ENCODE measurements at regions not wholly inside any gene's neighbourhood (a gene's known extent, or its start where the extent isn't known, plus 50 kb on each side); places are given as distances from the start of the nearest gene placed in this dataset.

DNA sequence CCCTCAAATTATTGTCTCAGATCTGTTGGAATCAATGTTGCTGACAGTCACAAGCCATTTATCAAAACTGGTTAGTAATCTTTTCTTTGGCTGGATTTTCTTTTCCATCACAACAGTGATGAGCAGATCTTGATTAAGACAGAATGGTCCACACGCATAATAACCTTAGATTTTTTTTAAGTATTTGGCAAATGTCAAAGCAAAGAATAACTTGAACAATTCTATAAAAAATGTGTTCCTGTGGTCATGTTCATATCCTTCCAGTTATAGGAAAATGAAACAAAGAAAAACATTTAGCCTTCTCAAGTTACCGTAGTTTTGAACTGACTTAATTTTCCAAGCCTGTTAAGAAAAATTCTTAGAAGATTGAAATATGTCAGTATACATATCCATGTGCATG, 659.9 kb upstream of the ID2 start:
- DNase-seq = no peak

DNA sequence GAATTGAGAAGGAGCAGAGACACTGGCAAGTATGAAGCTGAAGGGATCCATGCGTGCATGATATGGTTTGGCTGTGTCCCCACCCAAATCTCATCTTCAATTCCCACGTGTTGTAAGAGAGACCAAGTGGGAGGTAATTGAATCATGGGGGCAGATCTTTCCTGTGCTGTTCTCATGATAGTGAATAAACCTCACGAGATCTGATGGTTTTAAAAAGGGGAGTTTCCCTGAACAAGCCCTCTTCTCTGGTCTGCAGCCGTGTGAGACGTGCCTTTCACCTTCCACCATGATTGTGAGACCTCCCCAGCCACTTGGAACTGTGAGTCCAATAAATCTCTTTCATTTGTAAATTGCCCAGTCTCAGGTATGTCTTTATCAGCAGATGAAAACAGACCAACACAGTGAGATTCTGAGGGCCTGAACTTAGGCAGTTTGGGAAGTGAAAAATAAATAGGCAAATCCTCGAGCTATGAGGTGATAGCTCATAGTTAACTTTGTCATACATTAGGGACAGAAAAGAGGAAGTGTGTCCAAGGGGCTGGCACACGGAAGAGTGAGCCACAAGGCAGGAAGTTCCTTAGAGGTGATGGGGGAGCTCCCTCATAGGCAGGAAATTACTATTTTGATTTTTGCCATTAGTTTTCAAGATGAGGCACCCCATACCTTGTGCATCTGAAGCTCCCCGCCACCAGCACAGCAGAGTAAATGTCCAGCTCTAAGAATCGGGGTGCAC, 658.8 kb upstream of the ID2 start:
- DNase-seq = no peak

DNA sequence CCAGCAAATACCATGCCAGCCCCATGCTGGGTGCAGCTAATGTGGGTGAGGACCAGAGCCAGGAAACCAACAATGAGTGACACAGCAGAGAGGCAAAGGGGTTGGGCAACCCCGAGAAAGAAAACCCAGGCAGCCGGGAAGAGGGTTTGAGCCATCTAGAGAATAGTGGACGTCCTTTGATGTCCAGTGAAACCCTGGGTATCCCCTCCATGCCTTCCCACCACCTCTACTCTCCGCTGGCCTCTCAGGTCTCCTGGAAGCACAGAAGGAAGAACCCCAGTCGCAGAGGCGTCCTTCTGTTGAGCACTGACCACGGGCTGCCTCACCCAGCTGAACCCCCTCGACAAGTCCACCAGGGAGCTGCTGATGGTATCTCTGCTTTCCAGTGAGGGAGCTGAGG, 657.4 kb upstream of the ID2 start:
- DNase-seq = no peak

DNA sequence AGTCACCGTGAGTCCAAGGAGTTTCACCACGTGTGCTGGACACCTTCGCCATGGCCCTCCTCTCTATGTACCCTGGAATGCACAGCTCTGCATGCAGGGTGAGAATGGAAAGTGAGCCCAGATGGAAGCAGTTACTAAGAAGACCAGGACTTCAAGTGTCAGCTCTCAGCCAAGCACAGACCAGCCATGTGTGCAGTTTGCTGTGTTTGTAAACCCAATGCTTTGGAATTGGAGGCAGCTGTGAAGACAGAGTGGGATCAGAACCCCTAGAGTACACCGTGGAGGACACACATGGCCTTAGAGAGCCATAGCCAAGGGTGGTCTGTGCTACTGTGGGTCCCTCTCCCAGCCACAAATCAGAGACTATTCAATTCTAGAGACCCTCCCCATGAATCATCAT, 655.5 kb upstream of the ID2 start:
- DNase-seq = no peak

DNA sequence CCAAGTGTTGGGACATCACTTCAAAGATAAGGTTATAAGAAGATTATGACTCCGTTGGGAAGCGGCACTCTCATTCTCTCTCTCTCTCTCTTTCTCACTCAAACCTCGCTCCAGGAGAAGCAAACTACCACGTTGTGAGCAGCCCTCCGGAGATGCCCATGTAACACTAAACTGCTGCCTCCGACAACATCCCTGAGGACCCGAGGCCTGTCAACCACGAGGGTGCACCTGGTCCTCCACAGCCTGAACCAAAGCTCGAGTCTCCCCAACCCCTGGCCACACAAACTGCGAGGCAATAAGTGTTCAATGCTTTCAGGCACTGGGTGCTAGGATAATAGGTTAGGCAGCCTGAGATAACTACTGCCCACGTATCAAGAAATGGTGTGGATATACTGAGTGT, 654.5 kb upstream of the ID2 start:
- no peak for DNase-seq

DNA sequence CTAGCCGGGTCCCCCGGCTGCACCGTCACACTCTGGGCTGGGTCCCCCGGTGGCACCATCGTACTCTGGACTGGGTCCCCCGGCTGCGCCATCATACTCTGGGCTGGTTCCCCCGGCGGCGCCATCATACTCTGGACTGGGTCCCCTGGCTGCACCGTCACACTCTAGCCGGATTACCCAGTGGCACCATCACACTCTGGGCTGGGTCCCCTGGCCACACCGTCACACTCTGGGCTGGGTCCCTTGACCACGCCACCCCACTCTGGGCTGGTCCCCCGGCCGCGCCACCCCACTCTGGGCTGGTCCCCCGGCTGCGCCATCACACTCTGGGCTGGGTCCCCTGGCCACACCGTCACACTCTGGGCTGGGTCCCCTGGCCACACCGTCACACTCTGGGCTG, 653.8 kb upstream of the ID2 start:
- no peak for DNase-seq

DNA sequence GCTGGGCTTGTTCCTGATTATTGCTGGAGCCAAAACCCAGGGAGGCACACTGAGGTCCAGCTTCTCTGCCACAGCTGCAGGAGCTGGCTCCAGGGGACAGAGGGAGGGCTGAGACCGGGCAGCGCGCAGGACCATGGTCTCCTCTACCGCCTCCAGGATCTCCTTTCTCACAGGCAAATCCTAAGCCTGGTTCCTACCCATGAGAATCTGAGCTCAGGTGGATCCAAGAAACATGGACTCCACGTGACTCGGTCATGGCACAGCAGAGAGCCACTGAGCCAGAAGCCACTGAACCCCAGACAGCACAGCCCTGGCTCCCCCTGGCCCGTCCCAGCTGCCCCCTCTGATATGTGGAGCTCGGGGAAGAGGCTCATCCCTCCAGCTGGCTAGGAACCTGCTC, 653.4 kb upstream of the ID2 start:
- no peak for DNase-seq

DNA sequence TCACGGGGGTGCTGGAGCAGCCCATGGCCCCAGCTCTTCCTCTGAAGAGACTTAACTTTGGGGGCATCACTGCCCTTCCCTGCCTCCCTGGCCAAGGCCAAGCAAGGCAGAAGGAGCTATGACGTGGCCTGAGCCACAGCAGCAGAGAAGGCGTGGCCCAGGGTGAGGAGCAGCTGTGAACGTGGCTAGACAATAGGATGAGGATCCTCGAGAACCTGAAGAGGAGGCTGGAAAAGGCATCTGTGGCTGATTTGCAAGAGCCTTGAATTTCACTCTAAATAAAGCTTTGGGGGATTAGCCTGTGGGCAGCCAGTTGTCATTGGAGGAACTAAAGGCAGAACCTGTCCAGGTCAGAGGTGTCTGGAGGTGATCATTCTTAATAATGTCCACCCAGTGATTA, 652.9 kb upstream of the ID2 start:
- DNase-seq = no peak

DNA sequence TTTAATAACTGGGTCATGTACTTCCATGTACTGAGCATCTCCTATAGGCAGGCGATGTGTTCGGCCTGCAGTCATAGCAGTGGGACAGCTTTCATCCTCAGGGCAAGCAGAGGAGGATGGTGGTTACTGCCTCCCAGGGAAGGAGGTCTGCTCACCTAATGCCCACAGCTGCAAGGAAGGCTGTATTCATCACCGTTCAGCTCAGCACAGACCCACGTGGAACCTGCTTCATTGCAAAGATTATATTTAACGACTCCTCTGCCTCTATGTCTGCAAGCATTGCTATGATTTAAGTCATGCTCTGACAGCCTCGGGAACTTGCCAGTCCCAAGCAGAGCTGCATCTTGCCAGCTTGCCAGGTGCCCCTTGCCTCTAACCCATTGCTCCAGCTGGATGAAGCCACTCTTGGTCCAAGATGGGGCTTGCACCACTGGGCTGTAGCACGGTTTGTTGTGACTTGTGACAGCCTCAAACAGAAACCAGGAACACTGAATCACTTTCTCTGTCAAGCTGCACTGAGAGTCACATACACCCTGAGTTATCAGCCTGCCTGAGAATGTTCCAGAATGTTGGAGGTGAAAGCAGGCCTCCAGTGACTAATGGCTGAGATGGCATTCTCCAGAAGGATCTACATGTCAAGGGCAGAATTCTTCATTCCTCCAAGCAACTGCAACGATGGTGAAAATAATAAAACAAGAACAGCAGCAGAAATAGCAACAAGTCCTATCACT, 651.1 kb upstream of the ID2 start:
- DNase-seq = no peak

DNA sequence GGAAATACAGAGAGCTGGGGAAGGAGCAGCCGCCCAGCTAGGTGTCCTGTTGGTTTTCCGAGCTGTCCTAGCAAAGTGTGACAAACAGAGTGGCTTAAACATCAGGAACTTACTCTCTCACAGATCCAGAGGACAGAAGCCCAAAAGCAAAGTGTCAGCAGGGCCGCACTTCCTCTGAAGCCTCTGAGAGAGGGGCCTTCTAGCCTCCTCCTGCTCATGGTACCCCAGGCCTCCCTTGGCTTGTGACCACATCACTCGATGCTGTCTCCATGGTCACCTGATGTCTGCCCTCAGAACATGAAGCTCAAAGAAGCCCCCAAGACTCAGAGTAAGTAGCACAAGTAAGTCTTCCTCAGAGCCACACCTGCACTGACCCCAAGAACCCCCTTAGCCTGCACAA, 650.5 kb upstream of the ID2 start:
- no peak for DNase-seq

DNA sequence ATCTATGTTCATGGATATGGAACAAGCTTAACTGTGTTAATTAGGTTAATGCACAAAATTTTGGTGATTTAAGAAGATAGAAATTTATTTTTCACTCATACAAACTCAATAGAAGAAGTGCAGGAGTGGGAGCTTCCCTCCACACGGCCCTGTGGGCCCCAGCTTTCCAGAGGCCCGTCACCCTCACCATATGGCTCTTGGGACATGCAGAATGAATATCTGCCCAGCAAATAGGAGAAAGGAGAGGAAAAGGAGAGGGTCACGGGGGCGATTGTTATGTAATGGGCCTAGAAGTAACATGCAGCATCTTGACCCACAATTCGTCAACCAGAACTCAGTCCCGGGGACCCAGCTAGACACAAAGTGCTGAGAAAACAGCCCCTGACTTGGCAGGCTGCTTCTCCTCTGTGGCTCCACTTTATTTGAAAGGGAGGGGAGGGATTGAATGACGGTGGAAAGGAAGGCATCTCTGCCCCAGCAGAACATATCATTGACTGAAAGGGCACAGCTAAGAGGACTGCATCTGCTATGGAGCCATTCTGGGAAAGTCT, 648.2 kb upstream of the ID2 start:
- no peak for DNase-seq

DNA sequence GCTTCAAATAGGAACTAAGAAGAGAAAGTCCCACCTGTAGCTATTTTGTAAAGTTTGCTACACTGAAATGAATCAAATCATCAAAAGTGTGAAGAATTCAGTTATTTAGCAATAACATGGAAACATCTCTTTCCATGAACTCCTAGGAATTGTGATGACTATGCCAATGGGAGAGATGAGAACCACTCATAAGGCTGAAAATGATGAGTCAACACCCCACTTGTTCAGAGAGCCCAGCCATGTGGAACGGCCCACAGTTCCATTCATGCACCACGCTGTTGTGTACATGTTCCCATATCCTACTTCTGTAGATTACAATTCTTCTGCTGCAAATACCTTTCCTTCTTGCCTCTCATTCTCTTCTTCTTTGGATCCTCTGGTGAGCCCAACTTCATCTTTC, 645.5 kb upstream of the ID2 start:
- no peak for DNase-seq

DNA sequence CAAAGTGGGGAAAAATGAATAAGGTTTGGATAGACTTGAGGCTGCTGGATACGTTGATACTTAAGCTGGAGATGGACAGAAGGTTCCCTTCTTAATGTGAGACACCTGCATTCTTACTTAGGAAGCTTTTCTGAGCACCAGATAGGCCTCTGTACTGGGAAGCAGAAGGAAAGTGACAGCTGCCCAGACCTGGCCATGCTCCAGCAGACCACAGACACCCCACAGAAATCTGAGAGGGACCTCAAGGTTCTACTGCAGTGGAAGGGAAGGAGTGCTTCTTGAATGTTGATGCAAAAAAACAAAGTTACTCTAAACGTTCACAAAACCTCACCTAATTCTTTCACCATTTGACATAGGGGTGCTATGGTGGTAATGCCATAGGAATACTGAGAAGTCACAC, 642.1 kb upstream of the ID2 start:
- no peak for DNase-seq

DNA sequence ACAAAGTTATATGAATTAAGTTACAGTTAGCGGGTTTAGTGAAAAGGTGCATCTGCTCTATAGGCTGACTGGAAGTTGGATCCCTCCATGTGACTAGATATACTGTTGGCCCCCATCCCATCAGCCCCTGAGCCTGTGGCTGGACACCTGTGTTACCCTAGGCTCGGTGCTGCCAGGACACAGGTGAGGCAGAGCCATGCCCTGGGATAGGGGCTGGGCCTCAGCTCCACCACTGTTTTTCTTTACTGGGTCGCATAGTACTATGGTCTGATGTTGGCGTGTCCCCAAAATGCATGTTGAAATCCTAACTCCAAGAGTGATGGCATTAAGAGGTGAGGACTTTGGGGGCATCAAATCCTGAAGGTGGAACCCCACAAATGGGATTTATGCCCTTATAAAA, 638.6 kb upstream of the ID2 start:
- no peak for DNase-seq

DNA sequence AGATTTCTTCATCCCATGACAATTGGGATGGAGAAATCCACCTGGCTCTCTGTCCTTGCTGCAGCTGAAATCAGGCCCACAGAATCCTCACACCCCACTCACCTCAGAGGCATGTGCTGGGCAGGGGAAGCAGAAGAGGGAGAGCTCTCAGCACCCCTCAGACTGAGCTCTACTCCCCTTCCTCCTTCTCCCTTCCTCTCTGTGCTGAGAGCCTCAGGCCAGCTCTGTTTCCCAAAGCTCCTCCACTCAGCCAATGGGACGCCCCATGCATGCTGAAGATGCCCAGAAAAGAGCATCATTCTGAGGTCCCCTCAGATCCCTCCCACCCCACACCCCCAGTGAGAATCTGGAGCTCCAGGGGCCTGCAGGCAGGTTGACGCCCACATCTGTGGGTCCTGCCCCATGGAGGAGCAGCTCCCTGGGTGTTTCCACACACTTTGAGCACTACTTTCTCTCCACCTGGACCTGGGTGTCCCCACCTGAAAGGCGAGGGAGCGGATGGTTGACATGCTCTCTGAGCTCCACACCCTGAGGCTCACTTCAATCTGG, 637.7 kb upstream of the ID2 start:
- no peak for DNase-seq

DNA sequence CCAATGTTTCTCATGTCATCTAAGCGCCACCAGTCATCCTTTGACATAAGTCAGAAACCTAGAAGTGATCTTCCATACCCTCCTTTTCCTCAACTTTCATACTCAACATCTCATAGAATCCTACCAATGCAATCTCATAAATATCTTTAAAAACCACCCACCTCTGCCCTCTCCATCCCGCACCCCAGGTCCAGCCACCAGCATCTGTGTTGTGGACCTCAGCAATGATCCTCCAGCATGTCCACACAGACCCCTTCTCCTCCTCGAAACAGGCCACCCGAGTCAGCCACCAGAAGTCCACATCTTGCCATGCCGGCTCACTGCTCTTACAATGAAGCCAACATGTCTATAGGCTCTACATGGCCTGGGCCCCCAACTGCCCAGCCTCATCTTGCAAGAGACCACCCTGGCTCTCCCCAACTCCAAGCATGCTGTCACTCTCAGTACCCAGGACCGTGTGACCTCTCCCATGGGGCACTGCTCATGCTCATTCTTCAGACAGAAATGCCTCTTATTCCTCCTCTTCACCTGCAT, 636.7 kb upstream of the ID2 start:
- no peak for DNase-seq

DNA sequence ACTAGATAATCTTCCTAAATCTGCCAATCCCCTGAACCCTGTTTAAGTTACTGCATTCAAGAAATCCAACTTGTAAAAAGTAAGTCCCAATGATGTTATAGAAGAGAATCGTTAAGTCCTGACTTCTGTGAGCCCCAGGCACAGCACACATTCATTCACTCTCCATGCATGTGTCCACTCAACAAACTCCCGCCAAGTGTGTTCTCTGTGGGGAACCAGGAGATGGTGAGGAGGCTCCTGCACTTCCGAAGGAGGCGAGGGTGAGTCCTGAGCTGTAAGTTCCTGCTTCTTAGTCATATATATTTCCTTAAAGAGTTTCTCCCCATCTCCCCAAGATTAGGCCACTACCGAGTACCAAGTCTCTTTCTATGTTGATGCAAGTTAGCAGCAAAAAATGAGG, 635.0 kb upstream of the ID2 start:
- DNase-seq = no peak

DNA sequence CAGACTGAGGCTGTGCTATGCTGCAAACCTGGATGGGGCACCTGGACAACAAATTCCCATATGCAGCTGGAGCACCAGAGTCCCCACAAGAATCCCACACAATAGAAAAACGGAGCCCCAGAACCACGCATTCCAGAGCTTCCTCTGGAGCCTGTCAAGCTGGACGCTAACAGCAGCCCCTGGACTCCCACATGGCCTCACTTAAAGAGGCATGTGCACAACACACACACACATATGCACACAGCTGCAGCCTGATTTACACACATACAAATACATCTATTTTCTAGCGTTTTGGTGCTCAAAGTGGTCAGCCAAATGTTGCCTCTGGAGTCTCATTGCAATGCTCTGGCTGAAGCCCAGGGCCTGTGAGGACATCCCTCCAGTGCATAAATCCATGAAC, 632.7 kb upstream of the ID2 start:
- DNase-seq = peak; percentile 53

DNA sequence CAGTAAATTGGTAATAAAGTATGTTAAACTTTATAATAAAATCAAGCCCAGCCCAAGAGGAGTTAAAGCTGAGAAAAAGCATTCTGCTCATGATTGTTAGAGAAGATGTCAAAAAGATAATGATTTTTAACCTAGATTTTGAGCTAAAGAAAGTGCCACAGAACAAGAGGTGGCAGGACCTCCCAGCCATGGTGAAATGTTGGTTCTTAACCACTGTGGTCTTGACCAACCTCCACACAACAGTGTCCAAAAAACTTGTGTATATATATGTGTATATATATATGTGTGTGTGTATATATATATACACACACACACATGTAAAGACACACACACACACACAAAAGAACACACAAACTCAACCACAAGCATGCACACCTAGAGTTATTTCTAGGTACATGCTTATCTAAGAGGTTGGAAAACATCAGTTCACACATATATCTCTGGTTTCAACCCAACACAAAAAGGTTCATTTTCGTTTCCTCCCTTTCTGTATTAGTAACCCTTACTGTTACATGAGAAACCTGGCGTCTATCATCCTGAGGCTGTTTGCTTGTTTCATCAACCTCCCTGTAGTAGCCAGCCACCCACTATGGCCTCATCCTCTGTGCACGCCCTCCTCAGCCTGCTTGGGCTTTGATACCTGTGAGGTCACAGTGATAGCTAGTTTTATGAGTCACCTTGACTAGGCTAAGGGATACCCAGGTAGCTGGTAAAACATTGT, 631.8 kb upstream of the ID2 start:
- DNase-seq = no peak

DNA sequence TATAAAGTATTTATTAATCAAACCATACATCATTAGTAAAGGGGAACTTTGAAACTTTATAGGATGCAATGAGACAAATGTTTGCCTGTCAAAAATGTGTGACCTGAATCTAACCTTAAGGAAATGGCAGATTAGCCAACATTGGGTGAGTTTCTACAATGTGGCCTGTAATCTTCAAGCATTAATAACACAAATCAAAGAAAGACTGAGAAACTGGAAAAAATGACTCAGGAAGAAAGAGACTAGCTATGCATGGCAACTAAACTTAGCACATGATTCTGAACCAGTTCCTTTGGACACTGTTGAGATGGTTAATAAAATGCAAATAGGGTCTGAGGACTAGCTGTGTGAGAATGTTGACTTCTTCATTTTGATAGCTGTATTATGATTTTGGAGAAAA, 628.6 kb upstream of the ID2 start:
- no peak for DNase-seq

DNA sequence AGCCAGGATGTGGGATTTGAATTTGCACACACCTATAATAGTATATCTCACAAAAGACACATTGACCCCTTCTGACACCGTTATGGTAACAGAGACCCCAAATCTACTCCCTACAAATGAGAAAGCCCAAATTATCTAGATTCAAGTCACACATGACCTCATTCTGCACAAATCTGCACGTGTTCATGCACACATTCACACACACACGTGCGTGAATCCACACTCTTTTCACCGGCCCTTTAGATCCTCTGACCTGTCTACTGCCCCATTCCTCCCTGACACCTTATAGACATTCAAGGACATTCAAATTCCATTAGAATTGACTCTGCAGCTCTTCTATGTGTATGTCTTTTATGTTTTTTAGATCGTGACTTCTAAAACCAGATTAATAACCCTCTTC, 627.8 kb upstream of the ID2 start:
- no peak for DNase-seq

DNA sequence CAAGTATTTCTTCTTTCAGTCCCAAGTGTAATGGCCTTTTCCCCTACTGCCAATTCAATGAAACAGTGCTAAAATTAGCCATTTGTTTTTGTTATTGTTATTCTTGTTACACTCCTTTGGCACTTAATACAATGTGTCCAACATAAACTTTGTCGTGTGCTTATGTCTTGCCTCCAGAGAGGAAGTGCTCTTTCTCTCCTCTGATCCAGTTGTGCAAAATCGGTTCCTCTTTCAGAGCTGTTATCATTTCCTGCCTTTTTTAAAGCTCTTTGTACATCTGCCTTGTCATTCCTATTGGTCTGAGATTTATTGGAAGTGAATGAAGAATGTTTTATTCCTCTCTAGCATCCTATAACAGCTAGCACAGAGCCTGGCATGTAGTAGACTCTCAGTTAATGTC, 623.2 kb upstream of the ID2 start:
- peak; percentile 11 for DNase-seq

DNA sequence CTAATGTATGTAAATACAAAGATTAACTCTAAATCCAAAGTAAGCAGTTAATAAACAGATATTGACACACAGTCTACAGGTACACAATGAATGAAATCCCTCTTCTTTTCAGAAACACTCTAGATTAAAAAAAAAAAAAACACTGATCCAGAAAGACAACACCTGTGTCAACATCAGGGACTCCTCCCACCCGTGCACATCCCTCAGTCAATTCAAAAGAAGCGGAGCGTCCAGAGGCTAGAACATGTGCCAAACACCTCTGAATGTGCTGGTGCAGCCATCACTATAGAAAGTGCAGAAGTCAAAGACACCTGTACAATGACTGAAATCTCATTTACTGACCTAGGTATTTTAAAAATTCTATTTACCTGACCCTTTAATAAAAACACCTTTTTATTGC, 622.6 kb upstream of the ID2 start:
- no peak for DNase-seq
